ENCODE measurements at regions not wholly inside any gene's neighbourhood (a gene's known extent, or its start where the extent isn't known, plus 50 kb on each side); places are given as distances from the start of the nearest gene placed in this dataset.
"Not testable (repeated sequence)": the region's sequence is repeated elsewhere in the genome, so short reads cannot be mapped to it uniquely, and the experiment has no call there.

GRCh38 chr3:125662675-125663074, 67.4 kb upstream of the OSBPL11 start:
- ChIA-PET POLR2A (no interaction called here), CTCF (interaction anchor here (0.6 kb wide), 2 partner anchors 12 to 1113 kb away, joined by 3 read pairs; no protein-coding TSS in a partner anchor)
- no peak for TF ChIP-seq SP1 (IDR thresholded peaks at IDR 0.05)
- no peak for DNase-seq (ENCODE audit: extremely low spot score)

- POLR2A ChIA-PET: no interaction called here
- DNase-seq (ENCODE audit: extremely low spot score): no peak
- no peak for TF ChIP-seq BHLHE40 (IDR thresholded peaks at IDR 0.05; ENCODE audit: borderline replicate concordance)
- TF ChIP-seq FOXK2 (IDR thresholded peaks at IDR 0.05): no peak
- TF ChIP-seq SP1 (IDR thresholded peaks at IDR 0.05): no peak
- CTCF ChIA-PET: no interaction called here
These were observed 75.1 kb upstream of the OSBPL11 start for GRCh38 chr3:125670352-125670751.

GRCh38 chr3:125670945-125671344, 75.6 kb upstream of the OSBPL11 start:
- ChIA-PET CTCF (no interaction called here), POLR2A (no interaction called here)
- DNase-seq (ENCODE audit: extremely low spot score): no peak
- TF ChIP-seq BHLHE40 (IDR thresholded peaks at IDR 0.05; ENCODE audit: borderline replicate concordance) (no peak), FOXA1 (IDR thresholded peaks at IDR 0.05) (no peak), CTBP1 (IDR thresholded peaks at IDR 0.05; ENCODE audit: borderline replicate concordance) (no peak), TARDBP (IDR thresholded peaks at IDR 0.05) (no peak), L3MBTL2 (conservative IDR thresholded peaks at IDR 0.05) (no peak)

GRCh38 chr3:125671461-125672243, 76.4 kb upstream of the OSBPL11 start:
- DNase-seq (ENCODE audit: extremely low spot score): no peak
- CTCF ChIA-PET: no interaction called here
- no peak for TF ChIP-seq FOXA1 (IDR thresholded peaks at IDR 0.05)
- no peak for TF ChIP-seq LEF1 (IDR thresholded peaks at IDR 0.05; ENCODE audit: borderline replicate concordance)
- no peak for TF ChIP-seq FOXK2 (IDR thresholded peaks at IDR 0.05)
- TF ChIP-seq CTBP1 (IDR thresholded peaks at IDR 0.05; ENCODE audit: borderline replicate concordance): no peak
- TF ChIP-seq PKNOX1 (IDR thresholded peaks at IDR 0.05): no peak
- no peak for TF ChIP-seq FOXM1 (IDR thresholded peaks at IDR 0.05; ENCODE audit: borderline replicate concordance)
- no peak for TF ChIP-seq SP1 (IDR thresholded peaks at IDR 0.05)
- TF ChIP-seq ARNT (IDR thresholded peaks at IDR 0.05): no peak
- no peak for TF ChIP-seq ZNF384 (IDR thresholded peaks at IDR 0.05)
- no peak for TF ChIP-seq BHLHE40 (IDR thresholded peaks at IDR 0.05; ENCODE audit: borderline replicate concordance)
- TF ChIP-seq HDGF (IDR thresholded peaks at IDR 0.05; ENCODE audit: borderline replicate concordance): no peak
- POLR2A ChIA-PET: no interaction called here

GRCh38 chr3:125675791-125676190, 80.5 kb upstream of the OSBPL11 start:
- ChIA-PET POLR2A (no interaction called here), CTCF (no interaction called here)
- TF ChIP-seq BHLHE40 (IDR thresholded peaks at IDR 0.05; ENCODE audit: borderline replicate concordance): no peak
- TF ChIP-seq SP1 (IDR thresholded peaks at IDR 0.05): no peak
- no peak for TF ChIP-seq TARDBP (IDR thresholded peaks at IDR 0.05)
- TF ChIP-seq PKNOX1 (IDR thresholded peaks at IDR 0.05): no peak
- TF ChIP-seq FOXK2 (IDR thresholded peaks at IDR 0.05): no peak
- TF ChIP-seq L3MBTL2 (conservative IDR thresholded peaks at IDR 0.05): no peak
- no peak for TF ChIP-seq NFRKB (IDR thresholded peaks at IDR 0.05)
- TF ChIP-seq FOXM1 (IDR thresholded peaks at IDR 0.05; ENCODE audit: borderline replicate concordance): no peak
- TF ChIP-seq FOXA1 (IDR thresholded peaks at IDR 0.05): no peak
- TF ChIP-seq CTBP1 (IDR thresholded peaks at IDR 0.05; ENCODE audit: borderline replicate concordance): no peak
- no peak for TF ChIP-seq ELF4 (IDR thresholded peaks at IDR 0.05)
- no peak for TF ChIP-seq HDGF (IDR thresholded peaks at IDR 0.05; ENCODE audit: borderline replicate concordance)
- no peak for TF ChIP-seq ARNT (IDR thresholded peaks at IDR 0.05)
- no peak for TF ChIP-seq LEF1 (IDR thresholded peaks at IDR 0.05; ENCODE audit: borderline replicate concordance)
- TF ChIP-seq ZNF384 (IDR thresholded peaks at IDR 0.05): no peak
- TF ChIP-seq SUZ12 (IDR thresholded peaks at IDR 0.05): no peak
- DNase-seq (ENCODE audit: extremely low spot score): no peak

- POLR2A ChIA-PET: no interaction called here
- CTCF ChIA-PET: interaction anchor here (0.7 kb wide), 1 partner anchor 89 kb away, joined by 3 read pairs; no protein-coding TSS in a partner anchor
- TF ChIP-seq ARNT (IDR thresholded peaks at IDR 0.05): no peak
- TF ChIP-seq ELF4 (IDR thresholded peaks at IDR 0.05): no peak
- no peak for TF ChIP-seq FOXM1 (IDR thresholded peaks at IDR 0.05; ENCODE audit: borderline replicate concordance)
- no peak for TF ChIP-seq FOXA1 (IDR thresholded peaks at IDR 0.05)
- TF ChIP-seq LEF1 (IDR thresholded peaks at IDR 0.05; ENCODE audit: borderline replicate concordance): no peak
- TF ChIP-seq SUZ12 (IDR thresholded peaks at IDR 0.05): no peak
- TF ChIP-seq NFRKB (IDR thresholded peaks at IDR 0.05): no peak
- DNase-seq (ENCODE audit: extremely low spot score): peak; percentile 11
These were observed 84.0 kb upstream of the OSBPL11 start for GRCh38 chr3:125679258-125679657.

- ChIA-PET POLR2A (no interaction called here), CTCF (no interaction called here)
- no peak for DNase-seq (ENCODE audit: extremely low spot score)
- TF ChIP-seq L3MBTL2 (conservative IDR thresholded peaks at IDR 0.05) (no peak), PKNOX1 (IDR thresholded peaks at IDR 0.05) (no peak), BHLHE40 (IDR thresholded peaks at IDR 0.05; ENCODE audit: borderline replicate concordance) (no peak), SP1 (IDR thresholded peaks at IDR 0.05) (no peak), CTBP1 (IDR thresholded peaks at IDR 0.05; ENCODE audit: borderline replicate concordance) (no peak), NFRKB (IDR thresholded peaks at IDR 0.05) (no peak), FOXA1 (IDR thresholded peaks at IDR 0.05) (no peak), LEF1 (IDR thresholded peaks at IDR 0.05; ENCODE audit: borderline replicate concordance) (no peak), FOXK2 (IDR thresholded peaks at IDR 0.05) (no peak), ELF4 (IDR thresholded peaks at IDR 0.05) (no peak), ARNT (IDR thresholded peaks at IDR 0.05) (no peak), FOXM1 (IDR thresholded peaks at IDR 0.05; ENCODE audit: borderline replicate concordance) (no peak), TARDBP (IDR thresholded peaks at IDR 0.05) (no peak), SUZ12 (IDR thresholded peaks at IDR 0.05) (no peak), HDGF (IDR thresholded peaks at IDR 0.05; ENCODE audit: borderline replicate concordance) (no peak), ZNF384 (IDR thresholded peaks at IDR 0.05) (no peak)
These were observed 85.8 kb upstream of the OSBPL11 start for GRCh38 chr3:125681146-125681545.

- POLR2A ChIA-PET; CTCF ChIA-PET; DNase-seq (ENCODE audit: extremely low spot score): not testable (repeated sequence)
These were observed 86.6 kb upstream of the OSBPL11 start for GRCh38 chr3:125681906-125682305.

GRCh38 chr3:125682610-125683009, 87.3 kb upstream of the OSBPL11 start:
- POLR2A ChIA-PET; DNase-seq (ENCODE audit: extremely low spot score); CTCF ChIA-PET: not testable (repeated sequence)
